Keratinocyte (primary cell): ENCODE measurements at regions not wholly inside any gene's neighbourhood (a gene's known extent, or its start where the extent isn't known, plus 50 kb on each side); places are given as distances from the start of the nearest gene placed in this dataset.

Experiments
- DNase-seq: peaks from one replicate; pipeline ENCODE4 v3.0.0-alpha.2; 2011; ENCODE audit warnings: low read depth, missing footprints, low spot score
- FAIRE-seq: peaks from 2 replicates; lab custom pipeline; 2011; peaks lifted over from hg19 to GRCh38; lab: Jason Lieb, UNC
- H2AFZ ChIP-seq: 2 replicates; pipeline ENCODE4 v1.6.0; 2012; ENCODE audit warnings: low read length, control low read depth, inconsistent platforms; ENCODE audit not compliant: control insufficient read depth
- H3K27ac ChIP-seq: 2 replicates; pipeline ENCODE4 v1.5.1; 2011; ENCODE audit warnings: low read length; ENCODE audit not compliant: control insufficient read depth, insufficient read depth
- H3K27me3 ChIP-seq: 3 replicates; pipeline ENCODE4 v1.6.0; 2011; ENCODE audit warnings: low read length; ENCODE audit not compliant: control insufficient read depth, insufficient read depth; ENCODE audit errors: extremely low read depth
- H3K36me3 ChIP-seq, 2 experiments: 2 replicates in 1 of 2; 3 replicates in 1 of 2; pipeline ENCODE4 v1.5.1; 2011; ENCODE audit warnings: low read length in 2 of 2, mild to moderate bottlenecking in 1 of 2; ENCODE audit not compliant: control insufficient read depth in 2 of 2, insufficient read depth in 2 of 2; ENCODE audit errors: extremely low read depth in 1 of 2
- H3K4me1 ChIP-seq: 3 replicates; pipeline ENCODE4 v1.5.1; 2011; ENCODE audit warnings: low read length; ENCODE audit not compliant: control insufficient read depth, insufficient read depth; ENCODE audit errors: extremely low read depth
- H3K4me2 ChIP-seq: 3 replicates; pipeline ENCODE4 v1.6.0; 2011; ENCODE audit warnings: low read depth, low read length; ENCODE audit not compliant: control insufficient read depth, insufficient read depth; ENCODE audit errors: extremely low read depth
- H3K4me3 ChIP-seq, 3 experiments: fragments of 200-600 bp in 1 of 3; sonication (generic) in 1 of 3; 2 replicates in 2 of 3; 3 replicates in 1 of 3; pipeline ENCODE4 v1.5.1; 2011 to 2016; ENCODE audit warnings: low read length in 3 of 3, mild to moderate bottlenecking in 3 of 3, control low read depth in 2 of 3, inconsistent platforms in 1 of 3, low read depth in 1 of 3, mixed read lengths in 1 of 3, mixed run types in 1 of 3, moderate library complexity in 1 of 3; ENCODE audit not compliant: control insufficient read depth in 2 of 3, insufficient read depth in 2 of 3; ENCODE audit errors: extremely low read depth in 1 of 3
- H3K79me2 ChIP-seq: 2 replicates; pipeline ENCODE4 v1.6.0; 2012; ENCODE audit warnings: low read length; ENCODE audit not compliant: control insufficient read depth, insufficient read depth
- H3K9ac ChIP-seq: 3 replicates; pipeline ENCODE4 v1.6.0; 2011; ENCODE audit warnings: low read length; ENCODE audit not compliant: control insufficient read depth, insufficient read depth; ENCODE audit errors: extremely low read depth
- H3K9me1 ChIP-seq: 3 replicates; pipeline ENCODE4 v1.6.0; 2011; ENCODE audit warnings: low read length; ENCODE audit not compliant: control insufficient read depth, insufficient read depth; ENCODE audit errors: extremely low read depth
- H3K9me3 ChIP-seq: 2 replicates; pipeline ENCODE4 v1.5.1; 2012; ENCODE audit warnings: low read depth, low read length; ENCODE audit not compliant: control insufficient read depth
- H4K20me1 ChIP-seq: 3 replicates; pipeline ENCODE4 v1.6.0; 2011; ENCODE audit warnings: low read length; ENCODE audit not compliant: control insufficient read depth, insufficient read depth; ENCODE audit errors: extremely low read depth
- EZH2 ChIP-seq: IDR thresholded peaks from one replicate; pipeline ENCODE4 v1.6.1; 2012; ENCODE audit warnings: inconsistent platforms, mild to moderate bottlenecking, low read length, moderate library complexity
- dilution Hi-C: fragments of 300-500 bp; cut with MboI; formaldehyde crosslinking; loops from one replicate; pipeline ENCODE4 v1.7.0; 2020; ENCODE audit warnings: low sequenced_read_pairs; ENCODE audit not compliant: extremely low pct_ligation_motif_present
- TF ChIP-seq, protein P1 (sequence below), 3 experiments: IDR thresholded peaks in 1 of 3; conservative IDR thresholded peaks in 1 of 3; optimal IDR thresholded peaks in 1 of 3; 2 replicates in 2 of 3; 3 replicates in 1 of 3; pipeline versions ENCODE3 to v1.5.1; 2011; ENCODE audit warnings: low read length in 3 of 3, mild to moderate bottlenecking in 3 of 3, moderate library complexity in 2 of 3, control low read depth in 1 of 3, inconsistent platforms in 1 of 3; ENCODE audit not compliant: insufficient read depth in 2 of 3; ENCODE audit errors: extremely low read depth in 1 of 3

DNA sequence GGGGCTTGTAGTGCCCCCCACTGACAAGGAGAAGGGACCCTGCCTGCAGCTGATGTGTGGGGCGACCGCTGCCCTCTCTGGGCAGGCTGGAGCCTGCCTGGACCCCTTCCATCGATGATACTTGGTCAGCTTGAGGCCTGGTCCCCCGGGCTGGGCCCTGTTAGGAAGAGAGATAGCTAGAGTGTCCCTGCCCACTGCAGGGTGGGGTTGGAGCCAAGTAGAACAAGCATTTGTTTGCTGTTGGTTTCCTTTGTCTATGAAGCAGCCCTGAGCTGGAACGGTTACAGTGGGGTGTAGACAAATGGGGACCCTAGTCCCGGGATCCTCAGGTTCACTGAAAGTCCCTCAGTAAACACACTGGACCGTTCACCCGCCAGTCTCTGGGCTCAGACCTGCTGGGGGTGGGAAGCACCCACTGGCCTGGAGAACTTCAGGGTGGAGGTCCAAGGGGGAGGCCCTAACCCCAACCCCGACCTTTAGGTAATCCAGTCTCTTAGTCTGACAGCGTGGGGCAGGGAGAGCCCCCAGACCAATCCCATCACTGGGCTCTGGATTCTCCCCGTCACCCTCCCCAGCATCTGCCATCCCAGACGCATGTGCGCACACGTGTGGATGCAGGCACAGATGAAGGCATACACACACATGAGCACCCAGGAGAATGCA lies 204.8 kb upstream of the ZNF536 start:
- no peaks in the 10 kb centered on the region for H4K20me1 ChIP-seq
- no peak overlapping the region for H3K4me2 ChIP-seq
- H3K36me3 ChIP-seq, result no peaks in the 10 kb centered on the region
- DNase-seq (no peak), FAIRE-seq (no peak)
- H3K9ac ChIP-seq, result no peak overlapping the region
- no peaks in the 10 kb centered on the region for H3K79me2 ChIP-seq
- dilution Hi-C loops, result no loop called here
- no peak overlapping the region for H3K4me3 ChIP-seq
- H2AFZ ChIP-seq, result no peak overlapping the region
- no peaks in the 10 kb centered on the region for H3K27me3 ChIP-seq
- no peaks in the 10 kb centered on the region for H3K4me1 ChIP-seq
- no peak overlapping the region for H3K27ac ChIP-seq
- TF ChIP-seq, protein P1, sequence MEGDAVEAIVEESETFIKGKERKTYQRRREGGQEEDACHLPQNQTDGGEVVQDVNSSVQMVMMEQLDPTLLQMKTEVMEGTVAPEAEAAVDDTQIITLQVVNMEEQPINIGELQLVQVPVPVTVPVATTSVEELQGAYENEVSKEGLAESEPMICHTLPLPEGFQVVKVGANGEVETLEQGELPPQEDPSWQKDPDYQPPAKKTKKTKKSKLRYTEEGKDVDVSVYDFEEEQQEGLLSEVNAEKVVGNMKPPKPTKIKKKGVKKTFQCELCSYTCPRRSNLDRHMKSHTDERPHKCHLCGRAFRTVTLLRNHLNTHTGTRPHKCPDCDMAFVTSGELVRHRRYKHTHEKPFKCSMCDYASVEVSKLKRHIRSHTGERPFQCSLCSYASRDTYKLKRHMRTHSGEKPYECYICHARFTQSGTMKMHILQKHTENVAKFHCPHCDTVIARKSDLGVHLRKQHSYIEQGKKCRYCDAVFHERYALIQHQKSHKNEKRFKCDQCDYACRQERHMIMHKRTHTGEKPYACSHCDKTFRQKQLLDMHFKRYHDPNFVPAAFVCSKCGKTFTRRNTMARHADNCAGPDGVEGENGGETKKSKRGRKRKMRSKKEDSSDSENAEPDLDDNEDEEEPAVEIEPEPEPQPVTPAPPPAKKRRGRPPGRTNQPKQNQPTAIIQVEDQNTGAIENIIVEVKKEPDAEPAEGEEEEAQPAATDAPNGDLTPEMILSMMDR (optimal IDR thresholded peaks at IDR 0.05 in 1 of 3, IDR thresholded peaks at IDR 0.05 in 1 of 3, conservative IDR thresholded peaks at IDR 0.05 in 1 of 3; ENCODE audit: extremely low read depth in 1 of 3, insufficient read depth in 2 of 3, low read length in 3 of 3), result no peak
- no peaks in the 10 kb centered on the region for H3K9me1 ChIP-seq
- peaks cover 20% of the 10 kb centered on the region for H3K9me3 ChIP-seq

DNA sequence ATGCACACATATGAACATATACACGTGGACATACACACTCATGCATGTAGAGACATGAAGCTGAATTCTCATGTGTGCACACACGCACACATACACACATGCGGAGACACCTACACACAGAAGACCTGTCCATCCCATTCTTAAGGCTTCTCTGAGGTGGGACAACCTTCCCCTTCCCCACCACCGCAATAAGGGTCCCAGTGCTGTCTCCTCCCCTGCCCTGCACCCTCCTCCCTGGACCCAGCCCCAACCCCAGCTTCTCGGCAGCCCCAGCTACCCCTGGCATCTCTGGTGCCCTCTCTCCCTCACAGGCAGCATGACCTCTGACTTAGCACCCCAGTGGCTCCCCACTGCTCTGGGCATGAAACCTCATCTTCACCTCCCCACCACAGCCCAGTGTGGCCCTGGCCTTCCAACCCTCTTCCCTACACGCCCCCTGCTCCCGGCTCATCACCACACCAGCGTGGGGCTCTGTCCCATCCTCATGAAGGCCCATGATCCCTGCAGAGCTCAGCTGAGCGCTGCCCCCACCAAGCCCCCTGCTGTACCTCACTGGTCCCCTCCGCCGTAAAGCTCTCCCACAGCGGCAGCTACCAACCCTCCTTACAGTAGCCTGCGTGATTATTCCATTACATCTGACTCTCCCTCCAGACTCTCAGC lies 204.1 kb upstream of the ZNF536 start:
- FAIRE-seq, result no peak
- Histone ChIP-seq H3K9me1 (no peaks in the 10 kb centered on the region), H3K27me3 (no peaks in the 10 kb centered on the region), H4K20me1 (no peaks in the 10 kb centered on the region), H2AFZ (no peak overlapping the region), H3K27ac (no peak overlapping the region), H3K9ac (no peak overlapping the region), H3K36me3 (no peaks in the 10 kb centered on the region), H3K4me2 (no peak overlapping the region), H3K9me3 (peaks cover 19% of the 10 kb centered on the region), H3K4me1 (no peaks in the 10 kb centered on the region), H3K4me3 (no peak overlapping the region), H3K79me2 (no peaks in the 10 kb centered on the region)
- dilution Hi-C loops, result no loop called here
- no peak for DNase-seq
- TF ChIP-seq, protein P1 (optimal IDR thresholded peaks at IDR 0.05 in 1 of 3, IDR thresholded peaks at IDR 0.05 in 1 of 3, conservative IDR thresholded peaks at IDR 0.05 in 1 of 3; ENCODE audit: extremely low read depth in 1 of 3, insufficient read depth in 2 of 3, low read length in 3 of 3), result no peak
- no peak for TF ChIP-seq EZH2
